Osteoblast (primary cell): ENCODE measurements at regions not wholly inside any gene's neighbourhood (a gene's known extent, or its start where the extent isn't known, plus 50 kb on each side); places are given as distances from the start of the nearest gene placed in this dataset.

Experiments
- DNase-seq: peaks from one replicate; pipeline ENCODE4 v3.0.0; 2011; ENCODE audit warnings: low spot score, mixed read lengths; ENCODE audit not compliant: insufficient read length; ENCODE audit errors: missing footprints
- H2AFZ ChIP-seq: 2 replicates; pipeline ENCODE4 v1.6.0; 2011; ENCODE audit warnings: mild to moderate bottlenecking, low read length
- H3K27ac ChIP-seq: 2 replicates; pipeline ENCODE4 v1.5.1; 2011; ENCODE audit warnings: mild to moderate bottlenecking, low read depth, low read length, moderate library complexity
- H3K27me3 ChIP-seq: 2 replicates; pipeline ENCODE4 v1.6.0; 2012; ENCODE audit warnings: mild to moderate bottlenecking, control low read depth, inconsistent platforms, low read length, moderate library complexity; ENCODE audit not compliant: insufficient read depth
- H3K36me3 ChIP-seq: 2 replicates; pipeline ENCODE4 v1.5.1; 2011; ENCODE audit warnings: mild to moderate bottlenecking, low read length, control low read depth, moderate library complexity; ENCODE audit not compliant: insufficient read depth
- H3K4me1 ChIP-seq: 2 replicates; pipeline ENCODE4 v1.5.1; 2011; ENCODE audit warnings: mild to moderate bottlenecking, low read length, control low read depth, moderate library complexity; ENCODE audit not compliant: insufficient read depth
- H3K4me2 ChIP-seq: 2 replicates; pipeline ENCODE4 v1.6.0; 2011; ENCODE audit warnings: mild to moderate bottlenecking, low read length; ENCODE audit not compliant: insufficient read depth
- H3K4me3 ChIP-seq: fragments of 200-600 bp; sonication (generic); 3 replicates; pipeline ENCODE4 v1.5.1; 2012; ENCODE audit warnings: mild to moderate bottlenecking, low read length, inconsistent platforms; ENCODE audit not compliant: insufficient read depth
- H3K79me2 ChIP-seq: 2 replicates; pipeline ENCODE4 v1.6.0; 2012; ENCODE audit warnings: mild to moderate bottlenecking, low read length, control low read depth, inconsistent platforms; ENCODE audit not compliant: insufficient read depth
- H3K9me3 ChIP-seq: 2 replicates; pipeline ENCODE4 v1.5.1; 2011; ENCODE audit warnings: low read depth, low read length, control low read depth
- H4K20me1 ChIP-seq: 2 replicates; pipeline ENCODE4 v1.6.0; 2012; ENCODE audit warnings: mild to moderate bottlenecking, low read length, control low read depth; ENCODE audit not compliant: insufficient read depth
- CTCF ChIP-seq: IDR thresholded peaks from 2 replicates; pipeline ENCODE4 v1.5.1; 2011; ENCODE audit warnings: mild to moderate bottlenecking, low read depth, low read length, moderate library complexity; ENCODE audit errors: extremely low read depth

GRCh38 chr2:175585496-175585895, 404.0 kb upstream of the ATP5MC3 start:
- Histone ChIP-seq H3K36me3 (no peaks in the 10 kb centered on the region), H4K20me1 (no peaks in the 10 kb centered on the region), H3K4me1 (no peaks in the 10 kb centered on the region), H3K4me3 (no peak overlapping the region), H3K27me3 (no peaks in the 10 kb centered on the region), H3K9me3 (no peaks in the 10 kb centered on the region), H3K79me2 (no peaks in the 10 kb centered on the region), H2AFZ (no peak overlapping the region), H3K27ac (no peak overlapping the region), H3K4me2 (no peak overlapping the region)
- no peak for TF ChIP-seq CTCF
- DNase-seq: no peak

GRCh38 chr2:175580652-175581051, 399.1 kb upstream of the ATP5MC3 start:
- TF ChIP-seq CTCF: no peak
- no peaks in the 10 kb centered on the region for H3K27me3 ChIP-seq
- H3K36me3 ChIP-seq: no peaks in the 10 kb centered on the region
- H3K4me2 ChIP-seq: no peak overlapping the region
- no peaks in the 10 kb centered on the region for H3K9me3 ChIP-seq
- H4K20me1 ChIP-seq: no peaks in the 10 kb centered on the region
- no peak overlapping the region for H3K4me3 ChIP-seq
- no peaks in the 10 kb centered on the region for H3K79me2 ChIP-seq
- H2AFZ ChIP-seq: no peak overlapping the region
- no peak overlapping the region for H3K27ac ChIP-seq
- H3K4me1 ChIP-seq: no peaks in the 10 kb centered on the region
- DNase-seq: no peak

- no peak overlapping the region for H2AFZ ChIP-seq
- no peak overlapping the region for H3K4me2 ChIP-seq
- no peaks in the 10 kb centered on the region for H3K4me1 ChIP-seq
Observed at GRCh38 chr2:175579646-175580045, 398.1 kb upstream of the ATP5MC3 start.

GRCh38 chr2:175577368-175577970, 396.0 kb upstream of the ATP5MC3 start:
- H3K36me3 ChIP-seq: no peaks in the 10 kb centered on the region
- no peak for DNase-seq
- no peaks in the 10 kb centered on the region for H3K79me2 ChIP-seq
- TF ChIP-seq CTCF: no peak
- H3K27me3 ChIP-seq: no peaks in the 10 kb centered on the region
- H2AFZ ChIP-seq: no peak overlapping the region
- no peak overlapping the region for H3K4me3 ChIP-seq
- H3K4me2 ChIP-seq: no peak overlapping the region
- H3K9me3 ChIP-seq: no peaks in the 10 kb centered on the region
- no peak overlapping the region for H3K27ac ChIP-seq
- no peaks in the 10 kb centered on the region for H4K20me1 ChIP-seq
- H3K4me1 ChIP-seq: no peaks in the 10 kb centered on the region

More at GRCh38 chr2:175579646-175580045, 398.1 kb upstream of the ATP5MC3 start:
- no peak for DNase-seq
- Histone ChIP-seq H4K20me1 (no peaks in the 10 kb centered on the region), H3K9me3 (no peaks in the 10 kb centered on the region), H3K27me3 (no peaks in the 10 kb centered on the region), H3K79me2 (no peaks in the 10 kb centered on the region), H3K36me3 (no peaks in the 10 kb centered on the region), H3K27ac (no peak overlapping the region), H3K4me3 (no peak overlapping the region)
- TF ChIP-seq CTCF: no peak
